Fibroblast of mammary gland (primary cell): ENCODE measurements at regions not wholly inside any gene's neighbourhood (a gene's known extent, or its start where the extent isn't known, plus 50 kb on each side); places are given as distances from the start of the nearest gene placed in this dataset.

Experiments used
- DNase-seq: peaks from one replicate; pipeline ENCODE4 v3.0.0-alpha.2; 2010; ENCODE audit warnings: low read depth
- H3K4me3 ChIP-seq: 2 replicates; pipeline ENCODE4 v1.5.1; 2011; ENCODE audit warnings: low read depth, mild to moderate bottlenecking, low read length, moderate library complexity; ENCODE audit not compliant: control insufficient read depth
- CTCF ChIP-seq: conservative IDR thresholded peaks from 2 replicates; pipeline ENCODE4 v1.5.1; 2011; ENCODE audit warnings: low read depth, low read length, inconsistent platforms; ENCODE audit not compliant: control insufficient read depth, insufficient read depth

GRCh38 chr2:2834105-2834504 is 503.0 kb upstream of the MYT1L start:
- no peak for TF ChIP-seq CTCF
- DNase-seq = no peak
- H3K4me3 ChIP-seq = no peak overlapping the region

- no peak for TF ChIP-seq CTCF
- no peak overlapping the region for H3K4me3 ChIP-seq
- DNase-seq = no peak
These were observed 501.6 kb upstream of the MYT1L start for GRCh38 chr2:2832657-2833056.

- TF ChIP-seq CTCF = no peak
- no peak overlapping the region for H3K4me3 ChIP-seq
- DNase-seq = no peak
These were observed 500.6 kb upstream of the MYT1L start for GRCh38 chr2:2831633-2832032.

- no peak for DNase-seq
- H3K4me3 ChIP-seq = no peak overlapping the region
- TF ChIP-seq CTCF = no peak
These were observed 499.5 kb upstream of the MYT1L start for GRCh38 chr2:2830576-2830975.

GRCh38 chr2:2828774-2829368 is 497.8 kb upstream of the MYT1L start:
- TF ChIP-seq CTCF = no peak

GRCh38 chr2:2827761-2828221 is 496.7 kb upstream of the MYT1L start:
- no peak for DNase-seq
- H3K4me3 ChIP-seq = no peak overlapping the region
- TF ChIP-seq CTCF = no peak

More at GRCh38 chr2:2828774-2829368, 497.8 kb upstream of the MYT1L start:
- H3K4me3 ChIP-seq = no peak overlapping the region
- DNase-seq = no peak

- DNase-seq = no peak
- no peak overlapping the region for H3K4me3 ChIP-seq
- TF ChIP-seq CTCF = no peak
These were observed 496.1 kb upstream of the MYT1L start for GRCh38 chr2:2827046-2827636.
